CD4-positive, alpha-beta T cell treated with Interleukin-10 for 1 hour (primary cell): ENCODE measurements at regions not wholly inside any gene's neighbourhood (a gene's known extent, or its start where the extent isn't known, plus 50 kb on each side); places are given as distances from the start of the nearest gene placed in this dataset.
"Not testable (repeated sequence)": the region's sequence is repeated elsewhere in the genome, so short reads cannot be mapped to it uniquely, and the experiment has no call there.

Source experiments
- DNase-seq: peaks from one replicate; pipeline ENCODE4 v3.0.0-alpha.2; 2020

DNA sequence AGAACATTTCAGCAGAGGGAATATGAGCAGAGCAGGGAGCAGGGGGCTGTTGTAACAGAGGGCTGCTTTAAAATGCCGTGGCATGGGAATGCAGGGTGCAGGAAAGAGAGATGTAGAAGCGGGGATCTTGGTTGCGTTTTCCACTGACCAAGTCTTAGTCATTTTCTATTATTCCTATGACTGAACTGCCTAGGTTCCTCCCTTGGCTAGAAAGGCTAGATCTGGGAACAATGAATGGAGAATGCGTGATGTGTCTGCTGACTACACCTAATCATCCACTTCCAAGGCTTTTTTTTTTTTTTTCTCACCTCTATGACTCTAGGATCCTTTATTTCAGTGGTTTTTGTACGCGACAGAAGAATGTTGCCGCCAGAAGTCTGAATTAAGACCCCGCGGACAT is 607.4 kb upstream of the TBL1XR1 start:
- DNase-seq, result no peak

DNA sequence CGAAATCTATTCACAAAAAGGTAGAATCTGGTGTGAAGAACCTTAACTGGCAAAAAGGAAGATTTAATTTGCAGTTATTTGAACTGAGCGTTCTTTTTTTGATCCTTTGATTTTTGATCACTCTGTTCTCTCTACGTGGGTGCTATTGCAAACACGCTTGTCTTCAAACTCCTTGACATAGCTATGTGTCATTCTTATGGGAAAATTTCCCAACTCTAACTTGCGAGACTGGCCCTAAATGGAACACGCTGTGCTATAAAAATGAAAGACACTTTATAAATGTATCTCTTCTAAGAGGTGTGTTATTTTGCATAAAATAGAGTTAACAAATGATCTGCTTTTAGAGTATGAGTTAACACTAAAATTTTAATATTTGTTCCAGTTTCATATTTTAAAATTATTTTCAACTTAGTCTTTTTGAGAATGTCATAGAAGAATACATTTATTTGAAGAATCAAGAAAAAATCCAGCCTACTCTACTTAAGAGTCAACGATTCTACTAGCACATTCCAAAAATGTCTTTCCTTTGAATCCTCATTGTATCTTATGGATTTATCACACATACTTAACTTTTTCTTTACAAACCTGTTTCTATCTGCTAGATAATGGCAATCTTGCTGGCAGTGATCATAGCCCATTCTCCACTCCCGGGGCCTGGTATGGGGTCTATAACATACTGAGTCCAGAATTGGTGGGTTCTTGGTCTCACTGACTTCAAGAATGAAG is 610.0 kb upstream of the TBL1XR1 start:
- no peak for DNase-seq

DNA sequence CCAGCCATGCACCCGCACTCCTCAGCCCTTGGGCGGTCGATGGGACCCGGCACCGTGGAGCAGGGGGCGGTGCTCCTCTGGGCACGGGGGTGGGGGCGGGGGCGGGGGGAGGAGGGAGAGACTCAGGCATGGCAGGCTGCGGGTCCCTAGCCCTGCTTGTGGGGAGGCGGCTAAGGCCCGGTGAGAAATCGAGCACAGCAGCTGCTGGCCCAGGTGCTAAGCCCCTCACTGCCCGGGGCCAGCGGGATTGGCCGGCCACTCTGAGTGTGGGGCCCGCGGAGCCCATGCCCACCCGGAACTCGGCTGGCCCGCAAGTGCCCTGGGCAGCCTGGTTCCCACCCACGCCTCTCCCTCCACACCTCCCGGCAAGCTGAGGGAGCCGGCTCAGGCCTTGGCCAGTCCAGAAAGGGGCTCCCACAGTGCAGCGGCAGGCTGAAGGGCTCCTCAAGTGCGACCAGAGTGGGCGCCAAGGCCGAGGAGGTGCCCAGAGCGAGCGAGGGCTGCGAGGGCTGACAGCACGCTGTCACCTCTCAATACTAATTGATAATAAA is 611.7 kb upstream of the TBL1XR1 start:
- not testable (repeated sequence) for DNase-seq

DNA sequence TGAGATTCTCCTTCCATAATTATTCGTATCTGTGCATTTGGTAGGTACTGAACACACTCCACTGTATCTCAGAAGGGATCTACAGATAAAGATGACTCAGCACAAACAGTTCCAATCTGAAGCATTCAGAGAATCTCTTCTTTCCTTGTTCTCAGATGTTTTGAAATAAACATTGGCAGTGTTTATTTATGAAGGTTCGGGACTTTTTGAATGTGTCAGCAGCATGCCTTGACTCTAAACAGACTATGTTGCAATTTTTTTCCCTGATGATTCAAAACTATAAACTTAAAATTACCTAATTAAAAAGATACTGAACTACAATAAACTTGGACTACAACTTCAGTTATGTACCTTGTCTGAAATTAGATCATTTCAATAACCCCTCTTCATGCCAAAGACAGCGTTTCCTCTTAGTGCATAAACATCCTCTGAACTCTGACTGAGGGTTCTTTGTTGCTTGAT is 612.9 kb upstream of the TBL1XR1 start:
- no peak for DNase-seq

DNA sequence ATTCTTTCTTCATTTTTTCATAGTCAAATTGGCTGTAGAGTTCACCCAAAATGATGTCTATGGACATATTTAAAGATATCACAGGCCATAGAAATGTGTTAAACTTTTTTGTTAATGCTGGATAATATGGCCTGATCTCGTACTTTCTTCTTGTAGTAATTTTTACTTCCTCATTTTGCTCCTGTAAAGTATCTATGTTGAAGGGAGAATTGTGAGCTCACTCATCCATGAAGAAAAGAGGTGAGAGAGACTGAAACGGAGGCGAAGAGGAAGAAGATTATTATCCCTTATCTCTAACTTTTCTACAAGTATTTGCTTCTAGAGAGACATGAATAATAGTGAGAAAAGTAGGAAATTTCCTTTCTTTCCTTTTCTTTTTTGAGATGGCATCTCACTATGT is 613.8 kb upstream of the TBL1XR1 start:
- no peak for DNase-seq

DNA sequence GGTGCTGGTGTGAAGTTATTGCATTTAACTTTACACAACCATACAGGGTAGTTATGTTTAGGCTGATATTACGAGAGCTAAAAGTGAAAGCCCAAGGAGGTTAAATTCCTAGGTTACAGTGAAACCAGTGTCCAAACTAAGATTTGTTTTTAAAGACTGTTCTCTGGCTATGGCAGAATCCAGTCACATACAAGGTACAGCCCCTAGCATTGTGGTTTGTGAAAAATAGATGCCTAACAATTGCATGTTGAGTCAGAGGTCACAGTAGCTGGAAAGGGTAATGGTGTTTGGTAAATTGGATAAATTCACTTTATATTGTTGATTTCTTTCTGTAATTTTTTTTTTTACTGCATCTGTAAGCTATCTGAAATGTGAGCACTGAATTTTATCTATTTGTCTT is 614.6 kb upstream of the TBL1XR1 start:
- DNase-seq, result no peak

DNA sequence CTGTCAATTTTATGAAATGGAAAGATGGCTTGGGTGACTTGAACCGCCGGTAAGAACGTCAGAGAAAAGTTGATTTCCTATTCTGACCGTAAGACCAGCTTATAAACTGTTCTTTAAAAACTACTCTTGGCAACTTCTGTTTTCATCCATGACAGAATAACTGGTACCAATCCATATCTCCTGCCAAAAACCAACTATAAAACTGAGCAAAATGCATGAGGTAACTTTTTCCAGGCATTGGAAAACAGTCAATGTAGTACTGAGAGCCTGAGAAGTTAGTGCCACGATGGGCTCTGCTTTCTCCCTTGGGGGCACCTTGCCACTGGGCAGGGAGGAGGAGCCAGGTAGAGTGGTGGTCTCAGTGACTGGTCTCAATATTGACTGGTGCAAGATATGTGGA is 615.2 kb upstream of the TBL1XR1 start:
- DNase-seq, result no peak

DNA sequence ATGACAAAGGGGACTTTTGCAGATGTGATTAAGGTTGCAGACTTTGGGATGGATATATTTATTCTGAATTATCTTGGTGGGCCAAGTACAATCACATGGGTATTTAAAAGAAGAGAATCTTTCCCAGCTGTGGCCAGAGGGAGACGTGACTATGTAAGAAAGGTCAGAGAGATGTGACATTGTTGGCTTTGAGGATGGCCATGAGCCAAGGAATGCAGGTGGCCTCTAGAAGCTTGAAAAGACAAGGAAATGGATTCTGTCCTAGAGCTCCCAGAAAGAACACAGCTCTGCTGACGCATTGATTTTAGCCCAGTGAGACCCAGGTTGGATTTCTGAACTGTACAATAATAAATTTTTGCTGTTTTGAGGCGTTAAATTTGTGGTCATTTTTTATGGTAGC is 616.0 kb upstream of the TBL1XR1 start:
- DNase-seq, result no peak

DNA sequence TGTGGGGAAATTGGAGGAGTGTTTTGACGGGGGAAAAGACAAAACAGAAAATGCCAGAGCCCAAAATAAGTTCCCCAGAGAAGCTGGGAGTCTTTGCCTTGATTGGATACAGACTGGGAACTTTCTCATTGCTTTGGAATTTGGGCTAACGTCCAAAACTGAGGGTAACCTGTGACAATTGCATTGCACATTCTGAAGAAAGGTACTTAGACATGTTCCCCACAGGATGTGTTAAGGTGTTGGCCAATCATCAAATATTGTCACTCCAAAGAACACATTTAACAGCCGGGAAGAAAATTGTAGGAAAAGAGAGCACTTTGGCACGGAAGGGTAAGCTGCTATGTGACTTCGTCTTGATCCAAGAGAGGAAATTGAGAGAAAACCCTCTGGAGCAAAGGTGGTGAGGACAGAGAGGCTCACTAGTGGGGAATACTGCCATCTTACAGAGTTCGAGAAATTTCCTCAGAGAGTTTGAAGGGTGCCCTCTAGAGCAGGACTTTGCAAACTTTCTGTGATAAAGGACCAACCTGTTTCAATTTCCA is 619.5 kb upstream of the TBL1XR1 start:
- DNase-seq, result no peak

DNA sequence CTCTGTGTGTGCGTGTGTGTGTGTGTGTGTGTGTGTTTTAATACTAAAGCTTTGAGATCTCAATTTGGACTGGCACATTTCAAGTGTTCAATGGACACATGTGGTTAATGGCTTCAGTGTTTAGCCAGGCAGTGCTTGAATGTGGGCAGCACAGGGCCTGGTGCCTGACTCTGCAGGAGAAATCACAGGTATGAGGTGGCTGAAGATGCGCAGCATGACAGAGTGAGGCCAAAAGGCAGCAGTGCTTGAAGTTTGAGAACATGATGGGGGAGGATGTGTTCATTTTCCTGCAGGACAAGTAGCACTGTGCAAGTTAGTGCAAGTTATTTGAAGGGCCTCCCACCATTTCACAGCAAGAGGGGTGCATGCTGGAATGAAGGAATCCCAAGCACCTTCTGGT is 620.5 kb upstream of the TBL1XR1 start:
- no peak for DNase-seq

DNA sequence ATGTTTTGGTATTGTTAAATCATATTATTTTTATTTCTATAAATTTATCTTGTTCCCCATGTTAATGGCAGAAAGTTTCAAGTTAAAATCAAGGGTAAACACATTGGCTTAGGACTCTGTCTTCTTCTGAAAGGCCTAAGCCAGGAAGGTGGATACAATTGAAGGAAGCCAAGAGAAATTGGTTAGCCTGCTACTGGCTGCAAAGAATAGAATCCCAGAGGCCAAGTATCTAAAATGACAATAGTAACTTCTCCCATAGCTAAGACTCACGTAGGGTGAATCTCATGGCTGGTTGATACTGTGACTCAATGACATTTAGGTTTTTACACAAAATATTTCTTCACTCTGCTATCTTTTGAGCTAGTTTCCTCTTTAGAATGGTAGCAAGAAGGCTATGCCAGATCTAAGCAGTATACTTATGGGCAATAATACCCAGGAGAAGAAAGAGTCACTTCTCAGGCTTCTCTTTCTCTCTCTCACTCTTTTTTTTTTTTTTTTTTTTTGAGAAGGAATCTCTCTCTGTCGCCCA is 621.5 kb upstream of the TBL1XR1 start:
- DNase-seq, result no peak

DNA sequence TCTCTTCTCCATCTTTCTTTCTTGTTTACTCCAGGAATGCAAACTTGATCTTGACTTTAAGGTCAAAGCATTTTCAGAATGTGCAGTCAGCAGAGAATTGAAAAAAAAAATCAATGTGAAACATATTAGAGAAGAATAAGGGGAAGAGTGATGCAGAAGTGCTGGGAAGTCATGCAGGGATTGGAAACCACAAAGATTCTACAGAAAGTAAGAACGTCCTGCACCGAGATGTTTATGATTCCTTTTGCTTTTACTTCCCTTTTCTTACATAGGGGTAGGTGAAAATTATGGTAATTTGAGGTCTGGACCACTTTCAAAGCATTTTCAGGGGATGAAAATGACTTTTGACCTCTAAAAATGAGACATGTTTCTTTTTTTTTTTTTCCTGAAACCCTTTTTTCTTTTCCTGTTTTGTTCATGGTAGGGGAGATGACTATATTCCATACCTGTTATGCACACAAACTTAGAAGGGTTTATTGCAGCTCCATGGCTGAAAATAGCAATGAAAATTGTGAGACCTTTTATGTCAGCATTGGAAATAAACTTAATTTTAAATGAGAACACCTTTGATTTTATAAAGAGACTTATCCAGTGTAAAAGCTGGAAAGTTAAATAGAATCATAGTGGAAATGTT is 623.5 kb upstream of the TBL1XR1 start:
- no peak for DNase-seq

DNA sequence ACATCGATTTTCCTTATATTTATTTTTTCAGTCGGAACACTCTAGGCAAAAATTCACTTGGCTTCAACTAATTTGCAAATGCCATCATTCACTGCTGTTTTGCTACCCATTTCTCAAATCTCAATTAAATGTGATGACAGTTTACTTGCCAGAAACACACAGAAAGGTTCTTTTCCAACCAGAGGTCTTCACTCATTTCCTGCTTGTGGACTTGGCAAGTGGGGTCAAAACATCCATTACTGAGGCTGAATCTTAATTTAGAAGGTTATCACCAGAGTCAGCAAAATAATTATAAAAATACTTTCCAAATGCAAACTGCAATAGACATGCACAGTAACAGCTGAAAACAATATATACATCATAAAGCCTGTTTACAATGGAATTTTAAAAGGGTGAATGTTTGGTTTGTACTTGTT is 625.4 kb upstream of the TBL1XR1 start:
- DNase-seq, result no peak

DNA sequence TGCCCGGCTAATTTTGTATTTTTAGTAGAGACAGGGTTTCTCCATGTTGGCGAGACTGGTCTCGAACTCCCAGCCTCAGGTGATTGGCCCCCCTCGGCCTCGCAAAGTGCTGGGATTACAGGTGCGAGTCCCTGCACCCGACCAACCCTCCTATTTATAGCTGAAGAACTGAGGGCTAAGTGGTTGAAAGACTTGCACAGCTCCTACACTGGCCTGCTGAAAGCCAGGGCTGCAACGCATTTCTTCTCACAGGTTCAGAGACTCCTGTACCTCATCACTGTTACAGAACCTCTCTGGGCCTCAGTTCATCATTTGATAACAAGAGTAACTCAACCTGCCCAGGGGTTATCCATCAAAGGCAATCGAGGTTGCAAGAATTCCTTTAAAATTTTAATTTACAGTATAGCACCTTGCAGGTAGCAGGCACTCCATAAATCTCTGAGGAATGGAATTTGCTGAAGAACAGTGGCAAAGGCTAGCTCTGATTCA is 626.5 kb upstream of the TBL1XR1 start:
- no peak for DNase-seq

DNA sequence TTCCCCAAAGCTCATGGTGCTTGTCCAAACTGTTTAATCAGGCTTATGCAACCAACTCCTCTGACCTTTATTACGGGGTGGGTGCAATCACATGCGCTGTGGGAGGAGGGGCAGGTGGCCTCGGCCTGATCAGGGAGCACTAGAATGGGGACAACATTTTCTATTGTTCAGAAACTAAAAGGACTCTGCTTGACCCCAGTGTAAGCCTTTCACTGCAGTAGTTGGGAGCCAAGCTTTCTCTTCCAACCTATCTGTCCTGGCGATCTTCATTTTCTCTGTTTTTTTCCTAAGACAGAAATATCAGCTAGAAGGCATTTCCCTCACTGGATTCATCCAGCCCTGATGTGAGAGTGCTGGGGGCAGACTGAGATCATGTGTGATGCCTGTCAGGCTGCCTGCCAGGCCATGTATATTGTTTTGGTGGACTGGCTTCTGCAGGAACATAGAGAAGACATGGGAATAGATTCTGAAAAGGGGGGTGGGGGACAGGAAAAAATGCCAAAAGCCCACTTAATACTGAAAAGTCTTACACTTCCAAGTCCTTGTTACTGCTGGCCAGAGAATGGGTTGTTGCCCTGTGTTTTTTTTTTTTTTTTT is 627.0 kb upstream of the TBL1XR1 start:
- DNase-seq, result no peak

DNA sequence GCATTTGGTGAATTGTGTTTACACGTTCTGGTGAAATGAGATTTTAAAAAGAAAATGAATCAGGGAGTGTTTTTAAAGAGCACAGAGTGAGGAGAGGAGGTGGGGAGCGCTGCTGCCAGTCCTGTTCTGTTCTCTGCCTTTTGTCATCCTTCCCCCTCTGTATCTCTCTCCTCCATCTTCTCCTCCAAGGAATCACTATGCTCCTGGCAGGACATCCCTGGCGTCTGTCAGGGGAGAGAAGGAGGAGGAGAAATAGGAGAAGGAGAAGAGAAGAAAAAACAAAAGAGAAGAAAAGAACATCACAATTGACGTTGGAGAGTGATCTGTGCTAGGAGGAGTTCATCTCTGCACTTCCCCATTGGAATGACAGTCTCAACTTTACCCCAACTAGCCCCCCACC is 627.6 kb upstream of the TBL1XR1 start:
- no peak for DNase-seq

DNA sequence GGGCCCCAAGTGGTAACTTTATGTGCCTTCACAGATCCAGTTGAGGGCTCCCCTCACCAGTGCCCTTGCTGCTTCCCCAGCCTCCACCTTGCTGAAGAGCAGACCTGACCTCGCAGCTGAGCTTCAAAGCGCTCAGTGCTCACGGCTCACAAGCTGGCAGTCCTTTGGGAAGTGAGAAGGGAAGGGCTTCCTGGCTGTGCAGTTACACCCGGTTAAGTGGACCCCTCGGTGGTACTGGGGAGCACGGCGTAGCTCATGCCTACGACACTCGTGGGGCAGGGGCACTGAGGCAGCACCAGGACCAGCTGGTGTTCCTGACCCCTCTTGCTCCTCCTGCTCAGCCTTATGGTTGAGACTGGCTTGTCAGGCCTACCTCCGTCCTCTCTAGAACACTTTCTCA is 629.0 kb upstream of the TBL1XR1 start:
- no peak for DNase-seq

DNA sequence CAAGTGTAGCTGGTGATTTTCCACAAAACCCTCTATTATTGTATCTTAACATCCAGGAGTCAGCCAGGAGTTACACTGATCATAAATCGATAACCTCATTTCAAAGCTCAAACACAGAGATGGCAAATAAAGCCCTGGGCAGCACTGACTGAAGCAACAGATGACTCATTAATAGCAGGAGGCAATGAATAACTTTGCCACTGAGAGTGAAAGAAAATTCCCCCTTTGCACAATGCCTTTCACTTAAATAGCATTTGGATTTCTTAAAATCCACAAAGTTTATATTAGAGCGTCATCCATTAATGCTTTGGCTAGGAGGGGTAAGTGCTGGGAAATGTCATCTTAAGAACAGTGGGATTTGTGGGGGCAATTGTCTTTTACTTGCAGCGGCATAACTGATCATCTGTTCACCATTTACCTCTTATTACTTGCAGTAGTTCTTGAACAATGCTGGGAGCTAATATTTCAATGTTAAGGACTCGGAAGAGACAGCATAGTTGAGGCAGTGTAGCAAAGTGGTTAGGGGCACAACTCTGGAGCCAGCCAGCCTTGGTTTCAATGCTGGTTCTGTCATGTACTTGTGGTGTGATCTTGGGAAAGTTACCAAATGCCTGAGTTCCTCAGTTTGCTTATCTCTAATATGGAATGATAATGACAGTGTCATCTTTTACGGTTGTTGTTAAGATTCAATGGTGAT is 630.4 kb upstream of the TBL1XR1 start:
- DNase-seq, result no peak

DNA sequence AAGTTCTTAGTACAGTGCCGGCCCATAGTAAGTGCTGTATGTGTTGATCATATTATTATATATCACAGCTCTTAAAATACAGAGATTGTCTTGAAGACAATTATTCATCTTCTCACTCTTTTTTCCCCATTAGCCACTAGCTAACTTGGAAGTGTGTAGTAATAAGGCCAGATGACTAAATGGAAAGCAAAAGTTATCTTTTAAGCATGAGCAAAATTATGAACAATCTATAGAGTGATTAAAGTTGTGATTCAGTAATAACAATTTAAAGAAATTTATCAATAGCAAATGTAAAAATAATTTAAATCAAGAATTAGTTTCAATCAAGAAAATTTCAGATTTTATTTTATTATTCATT is 630.9 kb upstream of the TBL1XR1 start:
- no peak for DNase-seq

DNA sequence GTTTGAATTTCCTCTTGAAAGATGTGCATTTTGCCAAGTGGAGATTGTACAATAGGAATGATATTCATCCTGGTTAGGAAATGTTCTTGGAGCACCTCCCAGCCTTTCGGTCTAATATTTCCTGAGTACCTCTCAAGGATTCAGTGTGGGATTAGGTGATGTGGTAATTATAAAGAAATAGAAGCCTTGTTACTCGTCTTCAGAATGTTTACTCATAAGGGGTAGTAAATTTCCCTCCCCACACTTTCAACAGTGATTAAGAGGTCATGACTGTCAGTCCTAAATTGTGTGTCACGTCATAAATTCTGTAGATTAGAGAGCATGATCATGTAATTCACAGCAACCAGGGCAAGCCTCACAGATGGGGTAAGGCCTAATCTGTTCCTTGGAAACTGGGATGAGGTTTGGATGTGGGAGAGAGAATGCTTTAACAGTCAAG is 633.1 kb upstream of the TBL1XR1 start:
- DNase-seq, result no peak

DNA sequence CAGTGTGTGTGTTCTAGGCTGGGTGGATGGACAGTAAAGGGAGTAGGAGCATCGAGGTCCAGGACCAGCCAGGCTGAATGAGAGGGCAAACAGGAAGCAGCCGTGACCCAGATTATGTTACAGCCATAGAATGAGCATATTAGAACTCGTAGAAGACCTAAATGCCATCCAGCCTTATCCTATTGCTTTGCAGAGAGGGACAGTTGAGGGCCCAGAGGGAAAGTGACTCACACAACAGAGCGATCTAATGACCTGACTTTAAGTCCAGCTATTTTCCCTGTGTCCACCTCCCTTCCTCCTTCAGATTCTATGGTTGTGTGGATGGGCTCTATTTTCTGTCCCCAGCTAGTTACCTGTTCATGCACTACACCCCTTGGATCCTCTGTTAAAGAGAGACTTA is 634.1 kb upstream of the TBL1XR1 start:
- DNase-seq, result no peak

DNA sequence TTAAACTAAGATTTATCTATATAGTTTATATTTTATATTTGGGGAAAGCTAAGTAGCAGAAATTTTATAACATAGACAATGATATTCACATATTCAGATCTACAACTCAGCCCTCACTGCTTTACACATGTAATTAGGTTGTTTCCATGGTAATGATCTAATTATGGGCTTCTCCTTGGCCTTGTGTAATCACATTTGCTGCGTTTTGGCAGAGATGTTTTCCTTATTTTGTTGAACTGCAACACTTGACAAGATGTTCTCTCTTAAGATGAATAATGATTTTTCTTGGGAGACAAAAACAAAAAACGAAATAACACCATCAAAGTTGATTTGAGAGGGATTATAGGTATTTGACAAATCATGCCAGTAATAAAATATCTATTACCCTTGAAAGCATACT is 635.6 kb upstream of the TBL1XR1 start:
- DNase-seq, result no peak

DNA sequence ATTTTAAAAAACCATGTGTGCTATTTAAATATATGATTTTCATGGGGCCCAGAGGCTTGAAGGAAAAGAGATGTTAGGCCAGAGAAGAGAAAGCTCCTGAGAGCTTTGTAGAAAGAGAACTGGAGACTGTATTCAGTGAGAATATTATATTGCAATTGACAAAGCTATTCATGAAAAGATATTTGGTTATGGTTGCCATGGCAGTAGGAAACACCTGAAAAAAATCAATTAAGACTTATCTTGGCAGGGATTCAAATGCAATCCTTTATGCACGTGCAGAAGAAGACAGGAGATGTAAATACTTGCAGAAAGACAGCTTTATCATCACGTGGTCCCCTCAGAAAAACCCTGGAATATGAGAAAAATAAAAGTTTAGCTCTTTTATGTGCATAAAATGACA is 636.0 kb upstream of the TBL1XR1 start:
- DNase-seq, result no peak
